Islet of Langerhans (tissue), 1 donor: ENCODE measurements at regions not wholly inside any gene's neighbourhood (a gene's known extent, or its start where the extent isn't known, plus 50 kb on each side); places are given as distances from the start of the nearest gene placed in this dataset.

Experiments used
- FAIRE-seq: peaks from one replicate; lab custom pipeline; 2011; peaks lifted over from hg19 to GRCh38; lab: Jason Lieb, UNC

DNA sequence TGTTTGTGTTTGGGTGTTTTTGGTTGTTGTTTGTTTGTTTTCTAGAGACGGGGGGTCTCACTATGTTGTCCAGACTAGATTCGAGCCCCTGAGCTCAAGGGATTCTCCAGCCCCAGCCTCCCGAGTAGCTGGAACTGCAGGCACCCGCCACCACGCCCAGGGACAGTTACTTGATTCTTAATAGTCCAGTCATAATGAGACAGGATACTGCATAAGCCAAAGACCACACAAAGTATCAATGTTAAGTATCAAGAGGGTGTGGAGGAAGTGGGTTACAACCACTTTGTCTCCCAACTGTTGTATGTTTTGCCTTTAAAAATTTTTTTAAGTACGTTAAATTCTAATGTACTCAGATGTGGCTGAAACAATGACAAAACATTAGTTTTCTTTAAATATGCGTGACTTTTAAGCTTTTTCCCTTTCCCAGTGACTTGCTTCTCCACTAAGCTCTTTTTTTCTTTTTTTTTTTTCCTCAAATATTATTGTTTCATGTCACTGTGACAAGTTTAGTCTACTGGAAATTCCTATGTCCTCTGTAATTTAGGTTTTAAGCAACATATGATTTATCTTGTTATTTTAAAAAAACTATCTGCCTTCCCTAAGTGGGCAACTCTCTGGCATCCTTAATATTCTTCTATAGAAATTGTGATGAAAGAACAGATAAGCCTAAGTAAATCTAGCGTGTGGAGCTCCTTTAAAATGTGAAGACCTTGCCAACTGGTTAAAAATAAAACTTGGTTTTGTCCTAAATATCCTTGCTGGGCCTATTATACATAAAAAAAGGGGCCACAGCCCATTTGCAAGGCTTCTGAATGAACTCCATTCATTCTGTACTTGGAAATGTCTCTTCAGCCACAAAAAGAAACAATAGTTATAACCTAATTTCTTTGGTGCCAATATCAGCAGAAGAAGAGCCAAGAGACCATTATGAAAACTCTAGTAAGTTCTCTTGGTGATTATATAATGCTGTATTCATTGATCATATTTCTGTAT is 56.2 kb upstream of the DPH5 start:
- no peak for FAIRE-seq

DNA sequence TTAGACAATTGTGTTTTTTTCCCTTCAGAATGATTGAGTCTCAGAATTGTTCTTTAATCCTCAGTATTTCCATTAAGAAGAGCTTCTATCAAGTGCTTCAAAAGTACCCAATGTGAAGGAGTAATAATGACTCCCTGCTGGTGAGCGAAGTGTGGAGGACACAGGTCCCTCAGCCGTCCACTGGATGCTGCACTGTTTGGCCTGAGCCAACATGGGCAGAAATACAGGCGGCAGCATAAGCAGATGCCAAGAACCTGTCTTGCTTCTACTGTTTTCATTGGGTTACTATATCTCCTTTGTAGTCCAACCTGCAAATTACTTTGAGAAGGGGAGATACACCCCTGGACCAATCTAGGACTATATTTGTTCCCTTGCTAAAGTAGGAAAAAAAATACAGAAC is 55.3 kb upstream of the DPH5 start:
- no peak for FAIRE-seq

DNA sequence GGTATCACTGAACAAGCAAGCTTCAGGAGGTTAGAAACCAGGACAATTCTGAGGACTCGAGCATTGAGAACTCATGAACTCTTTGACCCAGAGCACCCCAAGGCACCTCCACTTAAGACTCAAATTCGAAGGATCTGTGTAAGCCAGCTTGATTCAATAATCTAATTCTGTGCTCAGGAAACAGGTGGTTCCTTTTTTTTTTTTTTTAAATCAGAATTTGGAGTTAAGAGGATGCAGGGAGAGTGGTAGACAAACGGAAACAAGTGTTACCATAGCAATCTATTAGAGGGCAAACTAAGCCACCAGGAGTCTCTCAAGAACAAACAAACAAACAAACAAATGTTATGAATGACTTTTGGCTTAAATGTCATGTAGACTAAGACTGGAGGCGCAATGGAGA is 53.8 kb upstream of the DPH5 start:
- no peak for FAIRE-seq

DNA sequence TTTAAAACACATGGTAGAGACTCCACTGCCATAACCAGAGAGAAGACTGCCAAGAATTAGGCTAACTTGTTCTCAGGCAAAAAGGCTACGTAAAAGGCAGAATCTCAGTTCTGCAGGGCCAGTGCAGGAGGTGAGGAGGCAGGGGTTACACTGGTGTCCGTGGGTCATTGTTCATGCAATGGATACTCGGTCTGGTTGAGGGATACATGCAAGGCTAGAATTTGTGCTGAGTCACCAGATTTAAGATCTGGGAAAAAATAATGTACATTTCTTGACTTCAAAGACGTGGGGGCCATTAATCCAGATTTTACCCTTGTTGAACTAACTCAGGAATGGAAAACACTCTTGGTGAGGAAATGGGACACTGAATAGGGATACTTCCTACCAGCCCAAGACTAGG is 52.3 kb upstream of the DPH5 start:
- FAIRE-seq: no peak

DNA sequence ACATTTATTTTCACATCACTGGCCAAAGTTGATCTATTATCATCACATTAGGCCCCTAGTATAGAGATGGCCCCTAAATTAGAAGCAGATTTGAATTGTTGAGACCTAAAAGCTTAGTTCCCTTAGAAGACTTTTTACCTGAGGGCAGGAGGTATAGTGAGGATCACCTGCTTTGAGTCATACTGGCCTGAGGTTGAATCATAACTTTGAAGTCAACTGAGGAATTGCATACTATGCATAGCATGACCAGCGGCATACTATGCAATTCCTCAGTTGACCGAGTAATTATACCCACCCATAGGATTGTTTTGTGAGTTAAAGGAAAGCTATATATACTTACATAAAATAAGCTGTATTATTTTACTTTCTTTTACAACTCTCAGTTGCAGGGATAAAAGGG is 50.3 kb upstream of the DPH5 start:
- no peak for FAIRE-seq
